Osteoblast (primary cell): ENCODE measurements at regions not wholly inside any gene's neighbourhood (a gene's known extent, or its start where the extent isn't known, plus 50 kb on each side); places are given as distances from the start of the nearest gene placed in this dataset.

ENCODE experiments used
- DNase-seq: peaks from one replicate; pipeline ENCODE4 v3.0.0; 2011; ENCODE audit warnings: low spot score, mixed read lengths; ENCODE audit not compliant: insufficient read length; ENCODE audit errors: missing footprints
- H2AFZ ChIP-seq: 2 replicates; pipeline ENCODE4 v1.6.0; 2011; ENCODE audit warnings: mild to moderate bottlenecking, low read length
- H3K27ac ChIP-seq: 2 replicates; pipeline ENCODE4 v1.5.1; 2011; ENCODE audit warnings: mild to moderate bottlenecking, low read depth, low read length, moderate library complexity
- H3K27me3 ChIP-seq: 2 replicates; pipeline ENCODE4 v1.6.0; 2012; ENCODE audit warnings: mild to moderate bottlenecking, control low read depth, inconsistent platforms, low read length, moderate library complexity; ENCODE audit not compliant: insufficient read depth
- H3K36me3 ChIP-seq: 2 replicates; pipeline ENCODE4 v1.5.1; 2011; ENCODE audit warnings: mild to moderate bottlenecking, low read length, control low read depth, moderate library complexity; ENCODE audit not compliant: insufficient read depth
- H3K4me1 ChIP-seq: 2 replicates; pipeline ENCODE4 v1.5.1; 2011; ENCODE audit warnings: mild to moderate bottlenecking, low read length, control low read depth, moderate library complexity; ENCODE audit not compliant: insufficient read depth
- H3K4me2 ChIP-seq: 2 replicates; pipeline ENCODE4 v1.6.0; 2011; ENCODE audit warnings: mild to moderate bottlenecking, low read length; ENCODE audit not compliant: insufficient read depth
- H3K4me3 ChIP-seq: fragments of 200-600 bp; sonication (generic); 3 replicates; pipeline ENCODE4 v1.5.1; 2012; ENCODE audit warnings: mild to moderate bottlenecking, low read length, inconsistent platforms; ENCODE audit not compliant: insufficient read depth
- H3K79me2 ChIP-seq: 2 replicates; pipeline ENCODE4 v1.6.0; 2012; ENCODE audit warnings: mild to moderate bottlenecking, low read length, control low read depth, inconsistent platforms; ENCODE audit not compliant: insufficient read depth
- H3K9me3 ChIP-seq: 2 replicates; pipeline ENCODE4 v1.5.1; 2011; ENCODE audit warnings: low read depth, low read length, control low read depth
- H4K20me1 ChIP-seq: 2 replicates; pipeline ENCODE4 v1.6.0; 2012; ENCODE audit warnings: mild to moderate bottlenecking, low read length, control low read depth; ENCODE audit not compliant: insufficient read depth
- CTCF ChIP-seq: IDR thresholded peaks from 2 replicates; pipeline ENCODE4 v1.5.1; 2011; ENCODE audit warnings: mild to moderate bottlenecking, low read depth, low read length, moderate library complexity; ENCODE audit errors: extremely low read depth

GRCh38 chr14:53638966-53639365 is 317.7 kb downstream of the BMP4 start:
- H3K27ac ChIP-seq: no peak overlapping the region
- no peaks in the 10 kb centered on the region for H3K79me2 ChIP-seq
- no peaks in the 10 kb centered on the region for H3K36me3 ChIP-seq
- peaks cover 3% of the 10 kb centered on the region for H3K27me3 ChIP-seq
- TF ChIP-seq CTCF: no peak
- no peaks in the 10 kb centered on the region for H4K20me1 ChIP-seq
- H3K4me3 ChIP-seq: no peak overlapping the region
- H3K4me1 ChIP-seq: no peaks in the 10 kb centered on the region
- no peak for DNase-seq
- no peak overlapping the region for H2AFZ ChIP-seq
- H3K4me2 ChIP-seq: no peak overlapping the region
- no peaks in the 10 kb centered on the region for H3K9me3 ChIP-seq

GRCh38 chr14:53634793-53635192 is 321.8 kb downstream of the BMP4 start:
- Histone ChIP-seq H2AFZ (no peak overlapping the region), H3K4me1 (no peaks in the 10 kb centered on the region)
- no peak for TF ChIP-seq CTCF

GRCh38 chr14:53630336-53630735 is 326.3 kb downstream of the BMP4 start:
- H3K4me2 ChIP-seq: no peak overlapping the region
- no peak for TF ChIP-seq CTCF
- DNase-seq: no peak

More at GRCh38 chr14:53634793-53635192, 321.8 kb downstream of the BMP4 start:
- Histone ChIP-seq H3K27me3 (peaks cover 6% of the 10 kb centered on the region), H3K9me3 (no peaks in the 10 kb centered on the region), H4K20me1 (no peaks in the 10 kb centered on the region), H3K4me3 (no peak overlapping the region), H3K36me3 (no peaks in the 10 kb centered on the region), H3K27ac (no peak overlapping the region), H3K79me2 (no peaks in the 10 kb centered on the region), H3K4me2 (no peak overlapping the region)
- no peak for DNase-seq

GRCh38 chr14:53628732-53629430 is 327.7 kb downstream of the BMP4 start:
- H3K27me3 ChIP-seq: peaks cover 8% of the 10 kb centered on the region
- no peak for DNase-seq

More at GRCh38 chr14:53630336-53630735, 326.3 kb downstream of the BMP4 start:
- Histone ChIP-seq H3K4me1 (no peaks in the 10 kb centered on the region), H4K20me1 (no peaks in the 10 kb centered on the region), H2AFZ (no peak overlapping the region), H3K27ac (no peak overlapping the region), H3K79me2 (no peaks in the 10 kb centered on the region), H3K27me3 (peaks cover 3% of the 10 kb centered on the region), H3K4me3 (no peak overlapping the region), H3K36me3 (no peaks in the 10 kb centered on the region), H3K9me3 (no peaks in the 10 kb centered on the region)

More at GRCh38 chr14:53628732-53629430, 327.7 kb downstream of the BMP4 start:
- Histone ChIP-seq H3K4me3 (no peak overlapping the region), H3K36me3 (no peaks in the 10 kb centered on the region), H3K27ac (no peak overlapping the region), H4K20me1 (no peaks in the 10 kb centered on the region), H3K79me2 (no peaks in the 10 kb centered on the region), H3K4me1 (no peaks in the 10 kb centered on the region), H3K9me3 (no peaks in the 10 kb centered on the region), H2AFZ (no peak overlapping the region), H3K4me2 (no peak overlapping the region)
- no peak for TF ChIP-seq CTCF
